Stomach (tissue), 8 donors: ENCODE measurements at regions not wholly inside any gene's neighbourhood (a gene's known extent, or its start where the extent isn't known, plus 50 kb on each side); places are given as distances from the start of the nearest gene placed in this dataset.

Source experiments
- DNase-seq, 2 donors: peaks; one replicate each; pipeline versions ENCODE4 v3.0.0 to v3.0.0-alpha.2; 2013 to 2019
- H3K27ac ChIP-seq, 5 donors: fragments of 200-600 bp in 4 of 5; sonication (generic) in 4 of 5; one replicate each; pipeline ENCODE4 v1.5.1; 2013 to 2019; ENCODE audit warnings: mild to moderate bottlenecking in 1 of 5, moderate library complexity in 1 of 5
- H3K27me3 ChIP-seq, 3 donors: fragments of 200-600 bp; sonication (generic); one replicate each; pipeline ENCODE4 v1.5.1; 2017 to 2019; ENCODE audit warnings: mixed run types in 1 of 3
- H3K36me3 ChIP-seq, 4 donors: fragments of 200-600 bp; sonication (generic); 1 replicate in 3 of 4; 2 replicates in 1 of 4; pipeline ENCODE4 v1.5.1; 2016 to 2019
- H3K4me1 ChIP-seq, 4 donors: fragments of 200-600 bp; sonication (generic); one replicate each; pipeline ENCODE4 v1.5.1; 2016 to 2019
- H3K4me3 ChIP-seq, 4 donors: fragments of 200-600 bp; sonication (generic) in 3 of 4; one replicate each; pipeline ENCODE4 v1.5.1; 2016 to 2019; ENCODE audit warnings: mild to moderate bottlenecking in 1 of 4
- H3K9me3 ChIP-seq, 4 donors: fragments of 200-600 bp; sonication (generic); one replicate each; pipeline ENCODE4 v1.5.1; 2016 to 2019
- EP300 ChIP-seq: sonication (generic); formaldehyde crosslinking; IDR thresholded peaks from one replicate; pipeline ENCODE4 v1.6.1; 2017; ENCODE audit warnings: antibody characterized with exemption
- POLR2A ChIP-seq, 4 donors: fragments of 450-650 bp; IDR thresholded peaks; one replicate each; pipeline ENCODE4 v1.6.1; 2016; ENCODE audit warnings: antibody characterized with exemption in 4 of 4, control low read depth in 2 of 4, mild to moderate bottlenecking in 1 of 4, moderate library complexity in 1 of 4
- POLR2AphosphoS5 ChIP-seq, 3 donors: sonication (generic); formaldehyde crosslinking; IDR thresholded peaks; one replicate each; pipeline ENCODE4 v1.6.1; 2016; ENCODE audit warnings: antibody characterized with exemption in 3 of 3
- WGBS, 5 donors: extraction: QIAGEN DNeasy Blood & Tissue Kit in 3 of 5; methylation state at CpG; one replicate each; pipeline versions ENCODE4 v1.1.5 to v1.1.7; 2013 to 2018; 5-methylcytosine and 5-hydroxymethylcytosine counted together
- intact Hi-C: fragments of 100-400 bp; cut with DNase I; formaldehyde crosslinking; loops from one replicate; pipeline ENCODE4 v1.15.1; 2023; ENCODE audit warnings: low total_unique reads
- TF ChIP-seq, protein P1 (sequence below), 7 experiments: fragments of 450-650 bp in 4 of 7; fragments of 200-600 bp in 3 of 7; sonication (generic) in 3 of 7; IDR thresholded peaks; one replicate each; pipeline ENCODE4 v1.5.1; 2016 to 2019; ENCODE audit warnings: antibody characterized with exemption in 7 of 7, control low read depth in 2 of 7, mild to moderate bottlenecking in 1 of 7
- donor health status: healthy with polysubstance abuse.
- donor health status: Bipolar disorder and iron deficiency.
- donor health status: healthy.

DNA sequence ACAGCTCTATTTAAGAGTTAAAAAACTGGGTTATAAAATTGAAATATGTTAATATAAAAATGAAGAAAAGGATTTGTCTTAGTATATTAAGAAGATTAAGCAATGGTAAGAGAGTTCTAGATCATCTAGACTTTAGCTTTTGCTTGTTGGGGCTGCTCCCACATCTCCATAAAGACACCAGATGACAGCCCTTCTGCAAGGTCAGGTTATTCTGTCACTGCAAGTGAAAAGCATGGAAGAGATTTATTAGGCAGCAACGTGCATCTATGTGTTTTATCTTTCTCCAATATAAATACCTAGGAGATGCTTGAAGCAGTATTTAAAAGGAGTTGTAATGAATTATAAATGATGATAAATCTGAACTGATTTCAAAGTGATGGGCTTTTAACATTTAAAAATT lies 1560.4 kb downstream of the AMY1C start:
- intact Hi-C loops, result no loop called here
- no peaks in the 10 kb centered on the region for H3K27me3 ChIP-seq

DNA sequence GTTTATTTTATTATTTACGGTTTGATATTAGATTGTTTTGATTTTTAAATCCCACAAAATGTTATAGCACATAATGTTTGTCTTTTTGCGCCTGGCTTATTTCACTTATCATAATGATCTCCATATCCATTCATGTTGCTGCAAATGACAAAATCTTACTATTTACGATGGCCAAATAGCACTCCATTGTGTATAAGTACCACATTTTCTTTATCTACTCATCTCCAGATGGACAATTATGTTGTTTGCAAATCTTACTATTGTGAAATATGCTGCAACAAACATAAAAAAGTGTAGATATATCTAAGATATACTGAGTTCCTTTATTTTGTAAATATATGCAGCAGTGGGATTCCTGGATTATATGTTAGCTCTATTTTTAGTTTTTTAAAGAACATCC lies 1568.3 kb downstream of the AMY1C start:
- H3K4me1 ChIP-seq, result no peaks in the 10 kb centered on the region
- H3K4me3 ChIP-seq, result no peak overlapping the region
- H3K27me3 ChIP-seq, result no peaks in the 10 kb centered on the region
- intact Hi-C loops, result no loop called here
- H3K27ac ChIP-seq, result no peak overlapping the region
- DNase-seq, result no peak
- TF ChIP-seq, protein P1, sequence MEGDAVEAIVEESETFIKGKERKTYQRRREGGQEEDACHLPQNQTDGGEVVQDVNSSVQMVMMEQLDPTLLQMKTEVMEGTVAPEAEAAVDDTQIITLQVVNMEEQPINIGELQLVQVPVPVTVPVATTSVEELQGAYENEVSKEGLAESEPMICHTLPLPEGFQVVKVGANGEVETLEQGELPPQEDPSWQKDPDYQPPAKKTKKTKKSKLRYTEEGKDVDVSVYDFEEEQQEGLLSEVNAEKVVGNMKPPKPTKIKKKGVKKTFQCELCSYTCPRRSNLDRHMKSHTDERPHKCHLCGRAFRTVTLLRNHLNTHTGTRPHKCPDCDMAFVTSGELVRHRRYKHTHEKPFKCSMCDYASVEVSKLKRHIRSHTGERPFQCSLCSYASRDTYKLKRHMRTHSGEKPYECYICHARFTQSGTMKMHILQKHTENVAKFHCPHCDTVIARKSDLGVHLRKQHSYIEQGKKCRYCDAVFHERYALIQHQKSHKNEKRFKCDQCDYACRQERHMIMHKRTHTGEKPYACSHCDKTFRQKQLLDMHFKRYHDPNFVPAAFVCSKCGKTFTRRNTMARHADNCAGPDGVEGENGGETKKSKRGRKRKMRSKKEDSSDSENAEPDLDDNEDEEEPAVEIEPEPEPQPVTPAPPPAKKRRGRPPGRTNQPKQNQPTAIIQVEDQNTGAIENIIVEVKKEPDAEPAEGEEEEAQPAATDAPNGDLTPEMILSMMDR (IDR thresholded peaks at IDR 0.05), result no peak
- TF ChIP-seq EP300, result no peak
- TF ChIP-seq POLR2AphosphoS5 (IDR thresholded peaks at IDR 0.05), result no peak
- no peak for TF ChIP-seq POLR2A (IDR thresholded peaks at IDR 0.05)
- H3K36me3 ChIP-seq, result no peaks in the 10 kb centered on the region
- 87 to 88% (median 87%) methylated on average over 3 of the region's 3 CpGs for WGBS, 5 donors
- peaks cover 0 to 9% (median 3%) of the 10 kb centered on the region in 4 donors for H3K9me3 ChIP-seq

More for the DNA sequence above, 1560.4 kb downstream of the AMY1C start:
- Histone ChIP-seq H3K36me3 (no peaks in the 10 kb centered on the region), H3K27ac (no peak overlapping the region), H3K9me3 (no peaks in the 10 kb centered on the region), H3K4me3 (no peak overlapping the region), H3K4me1 (no peaks in the 10 kb centered on the region)
- no peak for TF ChIP-seq POLR2A (IDR thresholded peaks at IDR 0.05)
- TF ChIP-seq, protein P1 (IDR thresholded peaks at IDR 0.05), result no peak
- no peak for TF ChIP-seq EP300
- TF ChIP-seq POLR2AphosphoS5 (IDR thresholded peaks at IDR 0.05), result no peak
- WGBS, 5 donors, result 28 to 48% (median 37%) methylated on average over 1 of the region's 1 CpG
- no peak for DNase-seq

DNA sequence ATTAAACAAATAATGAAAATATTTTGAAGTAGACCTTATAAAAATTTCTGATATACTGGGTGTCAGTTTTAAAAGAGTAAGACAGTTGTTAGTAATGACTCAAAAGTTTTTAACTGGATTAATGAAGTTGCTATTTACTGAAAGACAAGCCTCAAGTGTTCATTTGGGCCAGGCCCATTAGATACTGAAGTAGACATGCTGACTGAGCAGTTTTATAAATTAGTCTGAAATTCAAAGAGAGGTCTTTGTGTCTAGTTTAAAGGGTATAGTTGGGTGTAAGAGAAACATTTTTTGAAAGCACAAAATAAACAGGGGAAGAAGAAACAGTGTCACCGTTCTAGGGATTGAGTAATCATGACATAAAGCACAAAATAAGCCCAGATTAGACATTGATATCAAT lies 1577.2 kb downstream of the AMY1C start:
- Histone ChIP-seq H3K4me3 (no peak overlapping the region), H3K27me3 (no peaks in the 10 kb centered on the region), H3K9me3 (peaks cover 0 to 2% (median 0%) of the 10 kb centered on the region in 4 donors), H3K36me3 (no peaks in the 10 kb centered on the region), H3K4me1 (no peaks in the 10 kb centered on the region), H3K27ac (no peak overlapping the region)
- intact Hi-C loops, result no loop called here
- no peak for DNase-seq
- no peak for TF ChIP-seq EP300
- no peak for TF ChIP-seq POLR2A (IDR thresholded peaks at IDR 0.05)
- no peak for TF ChIP-seq POLR2AphosphoS5 (IDR thresholded peaks at IDR 0.05)
- TF ChIP-seq, protein P1 (IDR thresholded peaks at IDR 0.05), result no peak
- 34 to 73% (median 47%) methylated on average over 1 of the region's 1 CpG for WGBS, 5 donors

DNA sequence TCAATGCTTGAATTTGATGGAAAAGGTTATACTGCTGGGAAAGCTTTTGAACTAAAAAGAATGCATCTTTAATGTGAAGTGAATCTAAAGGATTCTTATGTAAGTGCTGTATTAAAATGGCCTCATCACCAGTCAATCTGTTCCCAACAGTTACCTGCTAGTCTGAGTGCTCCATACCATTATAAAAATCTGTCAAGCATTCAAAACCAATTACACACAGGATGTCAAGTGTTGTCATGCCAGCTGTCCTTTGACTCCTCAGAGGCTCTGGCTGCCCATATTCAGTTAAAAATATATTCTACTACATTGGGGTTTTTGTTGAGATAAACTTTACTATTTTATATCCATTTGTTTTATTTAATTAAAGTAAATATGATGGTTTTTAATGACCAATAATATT lies 1587.7 kb downstream of the AMY1C start:
- DNase-seq, result no peak
- intact Hi-C loops, result no loop called here
- H3K36me3 ChIP-seq, result no peaks in the 10 kb centered on the region
- H3K27me3 ChIP-seq, result no peaks in the 10 kb centered on the region
- no peak overlapping the region for H3K4me3 ChIP-seq
- TF ChIP-seq, protein P1 (IDR thresholded peaks at IDR 0.05), result no peak
- TF ChIP-seq POLR2A (IDR thresholded peaks at IDR 0.05) (no peak), POLR2AphosphoS5 (IDR thresholded peaks at IDR 0.05) (no peak), EP300 (no peak)
- H3K27ac ChIP-seq, result no peak overlapping the region
- no peaks in the 10 kb centered on the region for H3K9me3 ChIP-seq
- H3K4me1 ChIP-seq, result no peaks in the 10 kb centered on the region
